GM18517 (cell line): ENCODE measurements at regions not wholly inside any gene's neighbourhood (a gene's known extent, or its start where the extent isn't known, plus 50 kb on each side); places are given as distances from the start of the nearest gene placed in this dataset.

Experiments used
- ATAC-seq: cut with Tn5 transposase; IDR thresholded peaks from one replicate; pipeline ENCODE4 v1.9.1; 2021; ENCODE audit warnings: mild to moderate bottlenecking, moderate library complexity; ENCODE audit not compliant: unreplicated experiment

GRCh38 chrX:79300856-79301255 lies 66.3 kb downstream of the ITM2A start:
- ATAC-seq = no peak

- ATAC-seq = no peak
Measured at GRCh38 chrX:79290596-79290995, 76.5 kb downstream of the ITM2A start.

- ATAC-seq = no peak
Measured at GRCh38 chrX:79288733-79289132, 78.4 kb downstream of the ITM2A start.

DNA sequence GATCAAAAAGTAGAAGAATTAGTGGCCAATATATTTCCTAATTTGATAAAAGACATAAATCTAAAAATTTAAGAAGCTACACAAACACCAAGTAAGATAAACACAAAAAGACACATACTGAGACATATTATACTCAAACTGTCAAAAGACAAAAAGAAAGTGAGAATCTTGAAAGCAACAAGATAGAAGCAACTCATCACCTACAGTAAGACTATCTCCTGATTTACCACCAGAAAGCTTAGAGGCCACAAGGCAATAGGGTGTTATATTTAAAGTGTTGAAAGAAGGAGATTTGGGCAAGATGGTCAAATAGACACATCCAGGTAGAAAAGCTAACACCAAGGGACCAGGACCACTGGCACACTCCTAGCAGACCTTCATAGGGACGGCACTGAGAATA lies 79.4 kb downstream of the ITM2A start:
- ATAC-seq = no peak

- no peak for ATAC-seq
Measured at GRCh38 chrX:79281775-79282174, 85.4 kb downstream of the ITM2A start.

DNA sequence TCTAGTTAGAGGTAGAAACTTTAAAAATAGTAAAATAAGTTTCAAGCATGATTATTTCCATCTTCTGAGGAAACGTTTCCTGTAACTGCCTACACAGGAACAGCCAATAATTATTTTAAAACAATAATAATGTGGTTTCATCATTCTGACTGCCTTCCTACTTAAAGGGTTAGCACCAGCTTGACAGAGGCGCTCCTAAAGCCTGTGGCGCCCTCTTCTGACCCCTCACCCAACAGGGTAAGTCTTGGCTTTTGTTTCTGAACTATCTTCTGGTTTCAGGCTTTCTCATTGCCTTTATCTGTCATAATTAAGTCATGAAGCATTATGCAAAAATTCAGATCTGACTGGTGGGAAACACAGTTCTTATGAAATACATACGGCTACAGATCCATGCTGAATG lies 96.7 kb downstream of the ITM2A start:
- peak; percentile 93 for ATAC-seq

DNA sequence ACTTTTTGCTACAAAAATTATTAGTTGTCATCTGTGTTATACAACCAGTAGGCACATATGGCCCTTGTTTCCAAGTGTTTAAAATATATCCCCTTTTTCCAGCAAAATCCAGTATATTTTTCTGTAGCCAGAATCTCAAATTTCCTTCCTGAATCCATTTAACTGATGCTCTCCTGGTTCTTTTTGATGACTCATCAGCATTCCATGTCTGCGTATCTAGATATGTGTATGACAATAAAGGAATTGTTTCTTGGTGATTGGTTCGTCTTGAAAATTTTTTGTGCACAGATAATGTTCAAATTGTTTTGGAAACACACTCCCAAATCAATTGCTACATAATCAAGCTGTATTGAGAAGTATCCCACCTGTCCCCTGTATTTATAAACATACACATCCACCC lies 98.3 kb downstream of the ITM2A start:
- no peak for ATAC-seq

GRCh38 chrX:79266702-79267101 lies 100.4 kb downstream of the ITM2A start:
- ATAC-seq = no peak

DNA sequence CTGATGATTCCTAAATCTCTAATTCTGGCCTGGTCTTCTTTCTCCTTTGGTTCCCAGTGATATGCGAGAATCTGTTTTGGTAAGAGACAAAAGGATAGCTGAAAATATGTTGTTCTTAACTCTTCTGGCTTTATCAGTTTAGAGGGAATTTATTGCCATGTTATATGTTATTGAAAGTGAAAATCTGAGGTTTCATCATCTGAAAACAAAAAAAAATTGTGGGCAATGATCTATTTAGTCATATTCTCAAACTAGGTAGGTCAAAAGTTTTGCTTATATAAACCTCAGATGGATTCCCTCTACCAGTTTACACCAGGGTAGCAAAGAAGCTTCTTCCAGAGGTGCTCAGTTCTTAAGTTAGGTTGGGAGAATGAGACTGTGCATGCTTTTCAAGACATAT lies 103.6 kb downstream of the ITM2A start:
- no peak for ATAC-seq

GRCh38 chrX:79259073-79259689 lies 108.0 kb downstream of the ITM2A start:
- ATAC-seq = peak; percentile 95

DNA sequence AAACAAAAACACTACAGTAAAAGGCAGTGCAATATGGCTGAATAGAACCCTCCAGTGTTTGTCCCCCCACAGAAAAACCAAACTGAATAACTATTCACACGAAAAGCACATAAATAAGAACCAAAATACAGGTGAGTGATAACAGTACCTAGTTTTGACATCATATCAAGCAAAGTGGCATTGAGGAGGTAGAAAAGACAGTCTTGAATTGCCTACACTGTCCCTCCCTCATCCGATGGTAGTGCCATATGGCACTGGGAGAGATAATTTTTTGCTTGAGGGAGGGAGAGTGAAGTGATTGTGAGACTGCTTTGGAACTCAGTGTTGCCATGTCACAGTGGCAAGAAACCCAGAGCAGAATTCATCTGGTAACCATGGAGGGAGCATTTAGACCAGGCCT lies 99.2 kb downstream of the GPR174 start:
- ATAC-seq = no peak

DNA sequence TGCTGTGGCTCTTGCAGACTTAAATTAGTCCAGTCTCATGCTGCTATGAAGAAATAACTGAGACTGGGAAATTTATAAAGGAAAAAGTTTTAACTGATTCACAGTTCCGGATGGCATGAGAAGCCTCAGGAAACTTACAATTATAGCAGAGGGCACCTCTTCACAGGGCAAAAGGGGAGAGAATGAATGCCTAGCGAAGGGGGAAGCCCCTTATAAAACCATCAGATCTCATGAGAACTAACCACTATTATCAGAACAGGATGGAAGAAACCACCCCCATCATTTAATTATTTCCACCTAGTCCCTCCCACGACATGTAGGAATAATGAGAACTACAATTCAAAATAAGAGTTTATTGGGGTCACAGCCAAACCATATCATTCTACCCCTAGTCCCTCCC lies 91.4 kb downstream of the GPR174 start:
- no peak for ATAC-seq

DNA sequence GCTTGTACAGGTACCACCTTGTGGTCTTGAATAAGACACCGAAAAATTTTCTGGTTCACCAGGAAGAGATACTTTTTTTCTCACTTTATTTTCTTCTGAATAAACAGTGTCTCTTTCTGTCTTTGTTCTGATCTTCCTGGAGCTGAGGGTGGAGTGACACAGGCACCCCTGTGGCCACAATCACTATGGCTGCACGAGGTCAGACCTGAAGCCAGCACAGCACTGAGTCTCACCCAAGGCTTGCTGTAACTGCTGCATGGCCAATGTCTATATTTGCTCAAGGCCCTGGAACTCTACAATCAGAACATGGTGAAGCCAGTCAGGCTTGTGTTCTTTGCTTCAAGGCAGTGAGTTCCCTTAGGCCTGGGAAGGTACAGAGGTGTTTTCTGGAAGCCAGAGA lies 87.2 kb downstream of the GPR174 start:
- ATAC-seq = no peak
